ENCODE measurements at regions not wholly inside any gene's neighbourhood (a gene's known extent, or its start where the extent isn't known, plus 50 kb on each side); places are given as distances from the start of the nearest gene placed in this dataset.
"Not testable (repeated sequence)": the region's sequence is repeated elsewhere in the genome, so short reads cannot be mapped to it uniquely, and the experiment has no call there.

DNA sequence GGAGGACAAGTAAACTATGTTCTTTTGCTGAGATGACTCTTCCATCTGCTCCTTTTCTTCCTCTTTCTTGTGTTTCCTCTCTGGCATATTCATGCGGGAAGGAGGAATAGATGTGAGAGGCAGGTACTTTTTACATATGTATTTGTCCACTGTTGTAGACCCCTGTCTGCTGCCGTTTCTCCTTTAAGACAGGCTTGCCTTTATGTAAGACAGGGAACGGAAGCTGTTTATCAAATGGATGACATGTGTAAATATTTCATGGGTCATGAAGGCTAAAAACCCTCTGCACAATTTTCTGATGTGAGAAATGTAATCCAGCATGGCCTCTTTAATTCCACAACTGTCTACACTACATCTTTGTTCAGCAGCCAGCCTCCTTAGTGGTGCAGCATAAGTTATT is 1525.5 kb upstream of the NUDT12 start:
- no peak for DNase-seq
- CTCF ChIA-PET: no interaction called here
- Mint-ChIP-seq H3K4me3 (no peak overlapping the region), H3K9me3 (peaks cover 3% of the 10 kb centered on the region), H3K27ac (no peak overlapping the region), H3K27me3 (ENCODE audit: low read depth) (no peaks in the 10 kb centered on the region), H3K4me1 (ENCODE audit: low read depth) (no peaks in the 10 kb centered on the region), H3K36me3 (ENCODE audit: low read depth) (no peaks in the 10 kb centered on the region)
- intact Hi-C loops (cut with micrococcal nuclease): no loop called here

DNA sequence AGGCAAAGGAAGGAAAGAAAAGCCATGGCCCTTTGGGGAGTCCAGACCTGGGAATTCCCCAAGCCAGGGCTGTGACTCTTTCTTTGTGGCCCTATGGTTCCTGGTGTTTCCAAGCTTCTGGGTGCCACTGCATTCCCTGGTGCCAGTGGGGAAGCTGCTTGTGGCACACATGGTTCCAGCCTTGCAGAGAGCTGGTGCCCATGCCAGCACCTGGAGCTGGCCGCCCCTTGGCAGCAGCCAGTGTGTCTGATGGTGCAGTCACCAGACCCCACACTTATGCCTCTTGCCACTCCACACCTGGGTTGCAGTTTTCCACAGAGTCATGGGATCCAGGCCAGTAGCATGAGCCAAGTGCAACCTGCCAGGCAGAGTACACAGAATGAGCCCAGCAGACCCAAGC is 1495.3 kb upstream of the NUDT12 start:
- Mint-ChIP-seq H3K27me3 (ENCODE audit: low read depth) (no peaks in the 10 kb centered on the region), H3K9me3 (peaks cover 5% of the 10 kb centered on the region), H3K4me3 (no peak overlapping the region), H3K36me3 (ENCODE audit: low read depth) (no peaks in the 10 kb centered on the region), H3K27ac (no peak overlapping the region), H3K4me1 (ENCODE audit: low read depth) (no peaks in the 10 kb centered on the region)
- DNase-seq: no peak
- CTCF ChIA-PET: no interaction called here
- intact Hi-C loops (cut with micrococcal nuclease): no loop called here

DNA sequence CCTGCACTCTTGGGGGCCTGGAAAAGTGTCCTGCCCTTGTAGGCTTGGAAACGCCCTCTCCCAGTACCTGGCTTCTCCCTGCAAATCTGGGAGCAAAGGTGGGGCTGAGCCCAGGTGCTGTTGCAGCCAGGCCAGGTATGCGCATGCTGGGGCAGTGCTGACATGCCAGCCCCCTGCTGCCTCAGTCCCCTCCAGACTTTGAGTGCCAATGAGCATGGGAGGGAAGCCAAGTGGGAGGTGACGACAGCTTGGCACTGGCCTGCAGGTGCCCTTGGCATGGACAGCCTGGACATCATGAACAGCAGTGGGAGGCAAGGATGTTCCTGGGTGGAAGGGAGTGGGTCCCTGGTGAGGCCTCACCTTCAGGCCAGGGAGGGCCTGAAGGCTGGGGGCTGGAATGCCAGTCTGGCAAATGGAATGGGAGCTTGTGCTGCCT is 1494.4 kb upstream of the NUDT12 start:
- H3K4me1 Mint-ChIP-seq (ENCODE audit: low read depth): no peaks in the 10 kb centered on the region
- H3K27ac Mint-ChIP-seq: no peak overlapping the region
- no peak for DNase-seq
- H3K27me3 Mint-ChIP-seq (ENCODE audit: low read depth): no peaks in the 10 kb centered on the region
- H3K36me3 Mint-ChIP-seq (ENCODE audit: low read depth): no peaks in the 10 kb centered on the region
- CTCF ChIA-PET: no interaction called here
- H3K4me3 Mint-ChIP-seq: no peak overlapping the region
- intact Hi-C loops (cut with micrococcal nuclease): no loop called here
- H3K9me3 Mint-ChIP-seq: peaks cover 8% of the 10 kb centered on the region

DNA sequence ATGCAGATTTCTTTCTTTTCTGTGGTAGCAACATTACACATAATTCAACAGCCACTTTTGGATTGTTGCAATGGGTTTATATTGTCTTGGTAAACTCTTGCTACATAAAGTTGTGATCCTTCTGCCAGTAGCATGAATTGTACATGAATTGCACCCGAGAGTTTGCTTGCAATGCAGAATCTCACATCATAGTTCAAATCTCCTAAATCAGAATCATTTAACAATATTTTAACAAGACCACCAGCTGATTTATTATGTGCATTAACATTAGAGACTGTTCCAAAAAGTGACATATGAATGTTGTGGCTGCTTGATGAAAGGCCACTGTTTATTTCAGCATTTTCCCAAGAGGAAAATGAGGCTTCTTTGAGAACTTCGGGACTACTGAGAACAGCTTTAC is 1491.8 kb upstream of the NUDT12 start:
- Mint-ChIP-seq H3K9me3 (peaks cover 17% of the 10 kb centered on the region), H3K27ac (no peak overlapping the region), H3K27me3 (ENCODE audit: low read depth) (no peaks in the 10 kb centered on the region), H3K36me3 (ENCODE audit: low read depth) (no peaks in the 10 kb centered on the region), H3K4me1 (ENCODE audit: low read depth) (no peaks in the 10 kb centered on the region), H3K4me3 (no peak overlapping the region)
- DNase-seq: no peak
- intact Hi-C loops (cut with micrococcal nuclease): no loop called here
- CTCF ChIA-PET: no interaction called here

DNA sequence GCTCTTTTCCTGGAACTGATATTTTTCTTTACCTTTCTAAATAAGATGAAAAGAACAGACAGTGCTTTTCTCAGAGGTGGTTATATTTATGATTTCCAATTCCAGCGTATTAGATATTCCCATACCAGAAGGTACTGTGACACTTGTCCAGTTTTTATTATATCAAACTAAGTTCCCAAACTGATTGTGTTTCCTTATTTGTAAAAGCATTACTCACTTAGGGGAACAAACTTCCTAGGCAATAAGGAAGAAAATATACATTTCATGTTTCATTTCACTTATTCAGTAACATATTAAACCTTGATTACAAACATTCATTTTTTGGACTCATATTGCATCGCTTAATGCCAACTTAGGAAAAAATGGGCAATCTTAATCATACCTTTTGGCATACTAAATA is 1480.0 kb upstream of the NUDT12 start:
- H3K36me3 Mint-ChIP-seq (ENCODE audit: low read depth): no peaks in the 10 kb centered on the region
- no peaks in the 10 kb centered on the region for H3K4me1 Mint-ChIP-seq (ENCODE audit: low read depth)
- CTCF ChIA-PET: no interaction called here
- DNase-seq: no peak
- no peaks in the 10 kb centered on the region for H3K27me3 Mint-ChIP-seq (ENCODE audit: low read depth)
- intact Hi-C loops (cut with micrococcal nuclease): no loop called here
- H3K9me3 Mint-ChIP-seq: peaks cover 4% of the 10 kb centered on the region
- no peak overlapping the region for H3K4me3 Mint-ChIP-seq
- no peak overlapping the region for H3K27ac Mint-ChIP-seq

DNA sequence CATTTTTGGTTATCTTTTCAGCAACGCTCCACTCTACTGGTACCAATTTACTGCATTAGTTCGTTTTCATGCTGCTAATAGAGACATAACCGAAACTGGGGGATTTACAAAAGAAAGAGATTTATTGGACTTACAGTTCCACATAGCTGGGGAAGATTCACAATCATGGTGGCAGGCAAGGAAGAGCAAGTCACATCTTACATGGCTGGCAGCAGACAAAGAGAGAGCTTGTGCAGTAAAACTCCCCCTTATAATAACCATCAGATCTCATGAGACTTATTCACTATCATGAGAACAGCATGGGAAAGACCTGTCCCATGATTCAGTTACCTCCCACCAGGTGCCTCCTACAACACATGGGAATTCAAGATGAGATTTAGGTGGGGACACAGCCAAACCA is 1474.2 kb upstream of the NUDT12 start:
- intact Hi-C loops (cut with micrococcal nuclease): not testable (repeated sequence)

DNA sequence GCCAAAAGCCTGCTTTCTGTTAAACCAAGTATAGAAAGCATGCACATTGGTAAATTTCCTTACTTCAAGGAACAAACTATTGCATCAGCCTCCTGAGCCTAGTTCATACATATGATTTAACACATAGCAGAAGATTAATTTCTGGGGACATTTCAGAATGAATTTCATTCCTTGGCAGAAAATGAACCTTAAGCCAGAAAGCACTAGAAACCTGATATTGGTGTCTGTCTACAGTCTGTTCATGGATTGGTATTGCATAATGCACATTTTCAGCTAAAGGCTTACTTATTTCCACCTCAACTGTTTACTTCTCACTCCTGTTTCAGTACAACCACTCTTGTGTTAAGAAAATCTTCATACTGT is 1471.8 kb upstream of the NUDT12 start:
- no peaks in the 10 kb centered on the region for H3K4me1 Mint-ChIP-seq (ENCODE audit: low read depth)
- DNase-seq: no peak
- no peaks in the 10 kb centered on the region for H3K36me3 Mint-ChIP-seq (ENCODE audit: low read depth)
- no peaks in the 10 kb centered on the region for H3K27me3 Mint-ChIP-seq (ENCODE audit: low read depth)
- intact Hi-C loops (cut with micrococcal nuclease): no loop called here
- H3K9me3 Mint-ChIP-seq: peaks cover 13% of the 10 kb centered on the region
- CTCF ChIA-PET: no interaction called here
- H3K27ac Mint-ChIP-seq: no peak overlapping the region
- no peak overlapping the region for H3K4me3 Mint-ChIP-seq

More for the DNA sequence above, 1474.2 kb upstream of the NUDT12 start:
- H3K4me1 Mint-ChIP-seq (ENCODE audit: low read depth); H3K27ac Mint-ChIP-seq; H3K4me3 Mint-ChIP-seq; H3K36me3 Mint-ChIP-seq (ENCODE audit: low read depth); DNase-seq; CTCF ChIA-PET; H3K27me3 Mint-ChIP-seq (ENCODE audit: low read depth): not testable (repeated sequence)
- peaks cover 17% of the 10 kb centered on the region for H3K9me3 Mint-ChIP-seq

DNA sequence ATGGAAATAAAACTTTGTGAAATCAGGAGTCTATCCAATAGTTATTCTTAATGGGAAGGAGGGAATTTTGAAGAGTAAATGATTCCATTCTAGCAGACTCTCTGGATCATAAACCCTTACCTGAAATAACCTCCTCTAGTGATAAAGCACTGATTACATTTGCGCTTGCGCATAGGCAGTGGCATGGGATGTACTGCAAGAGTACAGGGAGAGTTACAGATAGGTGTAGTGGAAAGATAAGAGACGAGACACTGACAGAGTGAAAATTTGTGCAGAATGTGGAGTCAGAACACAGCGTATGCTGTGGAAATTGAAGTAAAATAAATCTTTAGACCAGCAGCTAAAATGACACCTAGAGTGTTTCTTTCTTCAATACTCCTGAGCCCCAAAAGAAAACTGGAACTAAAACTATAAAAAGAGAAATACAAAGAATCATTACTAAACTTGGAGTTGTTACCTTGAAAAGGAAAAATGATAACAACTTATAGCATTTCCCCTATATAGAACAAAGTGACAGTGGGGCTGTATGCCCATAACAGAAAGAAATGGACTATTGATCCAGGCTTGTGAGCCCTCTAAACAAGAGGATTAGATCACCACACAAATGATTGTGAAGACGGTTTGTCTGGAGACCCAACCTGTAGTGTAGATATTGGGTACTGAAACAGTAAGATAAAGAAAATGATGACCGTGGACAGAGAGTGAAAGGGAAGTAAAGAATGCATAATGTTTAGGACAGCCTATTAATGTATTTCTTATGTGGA is 1471.2 kb upstream of the NUDT12 start:
- no peak for DNase-seq
- no peaks in the 10 kb centered on the region for H3K4me1 Mint-ChIP-seq (ENCODE audit: low read depth)
- CTCF ChIA-PET: no interaction called here
- H3K27me3 Mint-ChIP-seq (ENCODE audit: low read depth): no peaks in the 10 kb centered on the region
- no peak overlapping the region for H3K27ac Mint-ChIP-seq
- no peaks in the 10 kb centered on the region for H3K36me3 Mint-ChIP-seq (ENCODE audit: low read depth)
- H3K9me3 Mint-ChIP-seq: peaks cover 13% of the 10 kb centered on the region
- no peak overlapping the region for H3K4me3 Mint-ChIP-seq
- intact Hi-C loops (cut with micrococcal nuclease): no loop called here

DNA sequence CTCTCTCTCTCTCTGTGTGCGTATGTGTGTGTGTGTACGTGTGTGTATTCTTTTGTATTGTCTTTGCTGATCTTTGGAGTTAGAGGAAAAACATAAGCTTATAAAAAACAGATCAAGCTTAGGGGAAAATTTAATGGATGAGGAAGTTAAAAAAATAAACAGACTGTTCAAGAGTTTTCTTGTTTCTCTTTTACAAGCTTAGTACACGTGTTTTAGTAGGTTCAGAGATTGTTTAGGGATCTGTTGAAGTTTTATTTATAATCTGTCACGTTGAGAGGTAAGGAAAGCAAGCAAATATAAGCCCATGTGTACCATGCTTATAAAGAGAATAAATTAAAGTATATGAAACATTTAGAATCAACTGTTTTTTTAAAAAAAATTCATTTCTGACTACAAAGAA is 1470.3 kb upstream of the NUDT12 start:
- intact Hi-C loops (cut with micrococcal nuclease): no loop called here
- Mint-ChIP-seq H3K27ac (no peak overlapping the region), H3K4me3 (no peak overlapping the region), H3K36me3 (ENCODE audit: low read depth) (no peaks in the 10 kb centered on the region), H3K9me3 (peaks cover 13% of the 10 kb centered on the region), H3K27me3 (ENCODE audit: low read depth) (no peaks in the 10 kb centered on the region), H3K4me1 (ENCODE audit: low read depth) (no peaks in the 10 kb centered on the region)
- CTCF ChIA-PET: no interaction called here
- no peak for DNase-seq

DNA sequence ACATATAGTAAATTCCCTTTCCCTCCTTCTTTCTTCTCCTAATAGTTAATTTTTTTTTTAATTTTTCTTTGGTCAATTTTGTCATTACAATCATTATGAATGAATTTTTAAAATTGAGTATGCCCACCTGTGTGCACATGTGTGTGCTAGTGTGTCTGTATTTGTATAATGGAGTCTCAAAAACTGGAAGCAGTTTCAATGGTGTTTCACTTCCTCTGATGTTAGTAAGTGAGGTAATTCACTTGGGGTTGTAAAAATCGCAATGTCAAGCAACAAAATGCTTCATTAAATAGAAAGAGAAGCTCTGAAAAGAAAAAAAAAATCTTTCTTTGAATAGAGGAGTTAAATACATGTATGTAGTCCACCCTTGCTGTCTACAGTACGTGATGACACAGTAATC is 1467.6 kb upstream of the NUDT12 start:
- intact Hi-C loops (cut with micrococcal nuclease): no loop called here
- H3K27ac Mint-ChIP-seq: no peak overlapping the region
- H3K27me3 Mint-ChIP-seq (ENCODE audit: low read depth): no peaks in the 10 kb centered on the region
- H3K4me3 Mint-ChIP-seq: no peak overlapping the region
- H3K36me3 Mint-ChIP-seq (ENCODE audit: low read depth): no peaks in the 10 kb centered on the region
- H3K9me3 Mint-ChIP-seq: peaks cover 6% of the 10 kb centered on the region
- CTCF ChIA-PET: interaction anchor here (0.5 kb wide), 1 partner anchor 267 kb away, joined by 3 read pairs; no protein-coding TSS in a partner anchor
- no peaks in the 10 kb centered on the region for H3K4me1 Mint-ChIP-seq (ENCODE audit: low read depth)
- no peak for DNase-seq

DNA sequence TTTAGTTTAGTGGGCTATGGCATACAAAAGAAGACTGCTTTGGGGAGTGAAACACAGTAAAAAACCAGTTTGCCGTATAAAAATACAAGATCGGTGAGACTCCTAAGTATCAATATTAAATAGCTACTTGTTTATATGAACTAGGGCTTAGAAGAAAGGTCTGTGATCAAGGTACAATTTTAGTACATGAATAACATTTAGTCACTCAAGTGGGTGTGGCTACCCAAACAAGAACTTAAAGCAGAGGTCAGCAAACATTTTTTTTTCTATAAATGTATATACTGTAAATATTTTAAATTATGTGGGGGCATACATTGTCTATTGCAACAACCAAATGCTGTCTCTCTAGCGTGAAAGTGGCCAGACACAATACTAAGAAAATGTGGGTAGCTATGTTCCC is 1452.5 kb upstream of the NUDT12 start:
- CTCF ChIA-PET: interaction anchor here (1.0 kb wide), 1 partner anchor 9 kb away, joined by 4 read pairs; no protein-coding TSS in a partner anchor
- H3K9me3 Mint-ChIP-seq: peaks cover 10% of the 10 kb centered on the region
- DNase-seq: no peak
- no peaks in the 10 kb centered on the region for H3K4me1 Mint-ChIP-seq (ENCODE audit: low read depth)
- no peak overlapping the region for H3K4me3 Mint-ChIP-seq
- H3K27me3 Mint-ChIP-seq (ENCODE audit: low read depth): no peaks in the 10 kb centered on the region
- H3K36me3 Mint-ChIP-seq (ENCODE audit: low read depth): no peaks in the 10 kb centered on the region
- H3K27ac Mint-ChIP-seq: no peak overlapping the region
- intact Hi-C loops (cut with micrococcal nuclease): no loop called here

DNA sequence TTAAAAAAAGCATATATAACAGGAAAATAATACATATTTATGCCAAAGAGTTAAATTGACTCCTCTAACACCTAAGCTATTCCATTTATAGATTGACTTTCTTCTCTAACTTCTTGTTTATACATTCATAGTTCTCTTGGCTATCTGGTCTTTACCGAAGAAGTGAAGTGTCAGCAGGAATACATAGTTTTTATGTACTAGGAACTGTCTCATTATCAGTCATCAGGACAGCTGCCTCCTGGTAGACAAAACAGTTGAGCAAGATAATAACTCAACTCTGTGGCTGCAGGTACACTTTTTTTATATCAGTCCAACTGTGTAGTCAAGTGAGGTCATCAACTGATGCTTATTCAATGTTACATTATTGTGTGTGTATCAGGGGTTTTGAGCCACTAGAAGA is 1436.0 kb upstream of the NUDT12 start:
- H3K9me3 Mint-ChIP-seq: peaks cover 5% of the 10 kb centered on the region
- H3K36me3 Mint-ChIP-seq (ENCODE audit: low read depth): no peaks in the 10 kb centered on the region
- H3K4me1 Mint-ChIP-seq (ENCODE audit: low read depth): no peaks in the 10 kb centered on the region
- no peak for DNase-seq
- CTCF ChIA-PET: no interaction called here
- no peak overlapping the region for H3K4me3 Mint-ChIP-seq
- no peak overlapping the region for H3K27ac Mint-ChIP-seq
- H3K27me3 Mint-ChIP-seq (ENCODE audit: low read depth): no peaks in the 10 kb centered on the region
- intact Hi-C loops (cut with micrococcal nuclease): no loop called here

DNA sequence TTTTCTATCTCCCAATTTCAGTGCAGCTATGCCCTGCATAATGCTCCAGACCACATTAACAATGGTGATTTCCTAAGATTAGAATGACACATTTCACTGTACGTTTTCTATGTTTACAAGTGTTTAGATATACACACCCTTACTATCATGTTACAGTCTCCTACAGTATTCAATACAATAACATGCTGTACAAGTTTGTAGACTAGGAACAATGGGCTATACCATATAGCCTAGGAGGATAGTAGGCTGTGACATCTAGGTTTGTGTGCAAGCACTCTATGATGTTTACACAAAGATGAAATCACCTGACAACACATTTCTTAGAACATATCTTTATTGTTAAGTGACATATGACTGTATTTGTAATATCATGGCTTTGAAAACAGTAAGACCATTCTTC is 1435.6 kb upstream of the NUDT12 start:
- CTCF ChIA-PET: no interaction called here
- no peak for DNase-seq
- no peak overlapping the region for H3K27ac Mint-ChIP-seq
- no peaks in the 10 kb centered on the region for H3K27me3 Mint-ChIP-seq (ENCODE audit: low read depth)
- no peaks in the 10 kb centered on the region for H3K36me3 Mint-ChIP-seq (ENCODE audit: low read depth)
- no peak overlapping the region for H3K4me3 Mint-ChIP-seq
- no peaks in the 10 kb centered on the region for H3K4me1 Mint-ChIP-seq (ENCODE audit: low read depth)
- H3K9me3 Mint-ChIP-seq: peaks cover 5% of the 10 kb centered on the region
- intact Hi-C loops (cut with micrococcal nuclease): no loop called here

Data from activated naive CD4-positive, alpha-beta T cell treated with anti-CD3 and anti-CD28 coated beads for 36 hours (primary cell).